Heart left ventricle (tissue), 16 donors: ENCODE measurements at regions not wholly inside any gene's neighbourhood (a gene's known extent, or its start where the extent isn't known, plus 50 kb on each side); places are given as distances from the start of the nearest gene placed in this dataset.
A peak's percentile ranks its signal among the peaks of the same experiment; 100 is the strongest.

Source experiments
- ATAC-seq, 4 donors: fragments of 200-7000 bp; cut with Tn5 transposase; one replicate each; pipeline ENCODE4 v1.9.1; 2020 to 2022; ENCODE audit warnings: moderate library complexity in 4 of 4, mild to moderate bottlenecking in 3 of 4, moderate number of reproducible peaks in 1 of 4
- DNase-seq, 5 donors: peaks; one replicate each; pipeline ENCODE4 v3.0.0-alpha.2; 2020
- H3K27ac ChIP-seq, 12 donors: fragments of 200-600 bp; sonication (generic) in 4 of 12; one replicate each; pipeline versions ENCODE4 v1.5.0 to v1.8.0; 2016 to 2022; ENCODE audit warnings: mild to moderate bottlenecking in 2 of 12
- H3K27me3 ChIP-seq, 9 donors: fragments of 200-600 bp; sonication (generic) in 2 of 9; one replicate each; pipeline versions ENCODE4 v1.5.1 to v1.8.0; 2016 to 2022; ENCODE audit warnings: mild to moderate bottlenecking in 3 of 9
- H3K36me3 ChIP-seq, 9 donors: fragments of 200-600 bp; sonication (generic) in 2 of 9; one replicate each; pipeline versions ENCODE4 v1.5.0 to v1.8.0; 2018 to 2022; ENCODE audit warnings: mild to moderate bottlenecking in 2 of 9
- H3K4me1 ChIP-seq, 12 donors: fragments of 200-600 bp; sonication (generic) in 4 of 12; one replicate each; pipeline versions ENCODE4 v1.5.0 to v1.8.0; 2016 to 2022; ENCODE audit warnings: mild to moderate bottlenecking in 3 of 12
- H3K4me3 ChIP-seq, 12 donors: fragments of 200-600 bp; sonication (generic) in 4 of 12; one replicate each; pipeline versions ENCODE4 v1.5.0 to v1.8.0; 2017 to 2022; ENCODE audit warnings: mild to moderate bottlenecking in 9 of 12, moderate library complexity in 4 of 12
- H3K9me3 ChIP-seq, 12 donors: fragments of 200-600 bp; sonication (generic) in 4 of 12; one replicate each; pipeline versions ENCODE4 v1.5.0 to v1.8.0; 2016 to 2022; ENCODE audit warnings: mild to moderate bottlenecking in 1 of 12
- CTCF ChIP-seq, 12 donors: fragments of 200-600 bp; sonication (generic) in 4 of 12; IDR thresholded peaks; one replicate each; pipeline versions ENCODE4 v1.5.0 to v1.8.0; 2018 to 2022; ENCODE audit warnings: antibody characterized with exemption in 12 of 12, mild to moderate bottlenecking in 5 of 12
- POLR2A ChIP-seq, 2 donors: fragments of 450-650 bp; IDR thresholded peaks; one replicate each; pipeline ENCODE4 v1.6.1; 2017; ENCODE audit warnings: antibody characterized with exemption in 2 of 2, mild to moderate bottlenecking in 2 of 2, moderate library complexity in 2 of 2
- WGBS, 4 donors: extraction: QIAGEN DNeasy Blood & Tissue Kit in 2 of 4; methylation state at CpG; one replicate each; pipeline versions ENCODE4 v1.1.5 to v1.1.7; 2013 to 2018; 5-methylcytosine and 5-hydroxymethylcytosine counted together
- intact Hi-C, 10 donors: fragments of 100-400 bp; cut with DNase I; formaldehyde crosslinking; loops; one replicate each; pipeline versions ENCODE4 v1.11.1 to v1.14.2; 2022
- donor health status: ischemic (EF 13 %, LVEDD 7.1; RV severe dilation, severe dysfunction).
- donor health status: healthy with polysubstance abuse.
- donor health status: DM: no; HTN: yes; CAD: no.
- donor health status: DM: no; HTN: no; CAD: no.
- donor health status: ischemic (EF 25% LVEDD 6.9; RV normal size, moderate dysfunction).
- donor health status: ischemic (EF 25% LVEDD 5.7; RV mildly dilated, moderate dysfunction).
- donor health status: healthy.
- donor health status: DM: yes; HTN: yes; CAD: no.
- donor health status: ischemic (EF 35%, LVEDD 5.7; RV mildly dilated, moderate dysfunction).
- donor health status: nonischemic (EF 11% LVEDD 7.7; RV severe dilation, severe dysfunction).
- donor health status: DM: yes; HTN: yes; CAD: no.
- donor health status: PGD.
- donor health status: ischemic (EF 29% LVEDD 5.4; RV normal size, mild dysfunction).
- donor health status: nonischemic (EF 23%, LVEDD 6.1; RV moderate dilation, normal function).

- TF ChIP-seq CTCF (IDR thresholded peaks at IDR 0.05), result no peak
- no peak for TF ChIP-seq POLR2A (IDR thresholded peaks at IDR 0.05)
- no peak for ATAC-seq
- H3K4me1 ChIP-seq, result peaks cover 0 to 46% (median 24%) of the 10 kb centered on the region in 12 donors
- 68 to 75% (median 74%) methylated on average over 6 of the region's 6 CpGs for WGBS, 4 donors
- no peaks in the 10 kb centered on the region for H3K27me3 ChIP-seq
- peak overlapping the region in 3 of 12 donors; percentile 9 to 68 (median 14) for H3K27ac ChIP-seq
- H3K9me3 ChIP-seq, result no peaks in the 10 kb centered on the region
- no peaks in the 10 kb centered on the region for H3K36me3 ChIP-seq
- no peak for DNase-seq
- intact Hi-C loops, result loop anchor here in 1 of 10 donors (10.0 kb wide), 1 partner anchor 118 kb away; no protein-coding TSS in a partner anchor
- no peak overlapping the region for H3K4me3 ChIP-seq
These were observed 133.0 kb upstream of the CTTNBP2NL start for GRCh38 chr1:112263042-112263441.

GRCh38 chr1:112263453-112263852, 132.6 kb upstream of the CTTNBP2NL start:
- H3K36me3 ChIP-seq, result no peaks in the 10 kb centered on the region
- ATAC-seq, result peak in 1 of 4 donors; percentile 44
- H3K27ac ChIP-seq, result peak overlapping the region in 8 of 12 donors; percentile 10 to 80 (median 52)
- no peak overlapping the region for H3K4me3 ChIP-seq
- no peaks in the 10 kb centered on the region for H3K9me3 ChIP-seq
- TF ChIP-seq CTCF (IDR thresholded peaks at IDR 0.05) (no peak), POLR2A (IDR thresholded peaks at IDR 0.05) (no peak)
- WGBS, 4 donors, result 28 to 48% (median 41%) methylated on average over 1 of the region's 1 CpG
- no peaks in the 10 kb centered on the region for H3K27me3 ChIP-seq
- H3K4me1 ChIP-seq, result peaks cover 0 to 50% (median 28%) of the 10 kb centered on the region in 12 donors
- intact Hi-C loops, result loop anchor here in 1 of 10 donors (10.0 kb wide), 1 partner anchor 119 kb away; no protein-coding TSS in a partner anchor
- no peak for DNase-seq

GRCh38 chr1:112264010-112264409, 132.0 kb upstream of the CTTNBP2NL start:
- Histone ChIP-seq H3K4me3 (no peak overlapping the region), H3K9me3 (no peaks in the 10 kb centered on the region), H3K27me3 (no peaks in the 10 kb centered on the region), H3K27ac (peak overlapping the region in 10 of 12 donors; percentile 5 to 80 (median 44)), H3K4me1 (peaks cover 0 to 56% (median 31%) of the 10 kb centered on the region in 12 donors), H3K36me3 (no peaks in the 10 kb centered on the region)
- DNase-seq, result peak in 3 of 5 donors; percentile 40 to 58 (median 43)
- TF ChIP-seq CTCF (IDR thresholded peaks at IDR 0.05) (no peak), POLR2A (IDR thresholded peaks at IDR 0.05) (no peak)
- intact Hi-C loops, result loop anchor here in 1 of 10 donors (10.0 kb wide), 1 partner anchor 119 kb away; no protein-coding TSS in a partner anchor
- peak; percentile 26 to 57 (median 44) for ATAC-seq
- WGBS, 4 donors, result 69 to 82% (median 71%) methylated on average over 7 of the region's 7 CpGs

- Histone ChIP-seq H3K36me3 (no peaks in the 10 kb centered on the region), H3K27ac (peak overlapping the region in 11 of 12 donors; percentile 5 to 80 (median 58)), H3K9me3 (no peaks in the 10 kb centered on the region), H3K4me1 (peaks cover 0 to 56% (median 31%) of the 10 kb centered on the region in 12 donors), H3K4me3 (no peak overlapping the region), H3K27me3 (no peaks in the 10 kb centered on the region)
- 55 to 59% (median 56%) methylated on average over 2 of the region's 2 CpGs for WGBS, 4 donors
- TF ChIP-seq POLR2A (IDR thresholded peaks at IDR 0.05) (no peak), CTCF (IDR thresholded peaks at IDR 0.05) (no peak)
- ATAC-seq, result peak; percentile 35 to 74 (median 66)
- peak in 1 of 5 donors; percentile 8 for DNase-seq
- intact Hi-C loops, result loop anchor here in 1 of 10 donors (10.0 kb wide), 1 partner anchor 120 kb away; no protein-coding TSS in a partner anchor
These were observed 131.5 kb upstream of the CTTNBP2NL start for GRCh38 chr1:112264553-112264952.
